HFF-Myc (cell line): ENCODE measurements at regions not wholly inside any gene's neighbourhood (a gene's known extent, or its start where the extent isn't known, plus 50 kb on each side); places are given as distances from the start of the nearest gene placed in this dataset.

Experiments used
- DNase-seq: peaks from one replicate; pipeline ENCODE4 v3.0.0-alpha.2; 2011; ENCODE audit warnings: low read depth; ENCODE audit errors: extremely low read depth
- H3K4me3 ChIP-seq: replicated peaks from 2 replicates; pipeline ENCODE4 v1.5.1; 2011; ENCODE audit warnings: low read depth, mild to moderate bottlenecking, control low read depth, low read length
- CTCF ChIP-seq: IDR thresholded peaks from 2 replicates; pipeline ENCODE4 v1.5.1; 2012; ENCODE audit warnings: mild to moderate bottlenecking, low read depth, low read length, control low read depth; ENCODE audit errors: missing control alignments

DNA sequence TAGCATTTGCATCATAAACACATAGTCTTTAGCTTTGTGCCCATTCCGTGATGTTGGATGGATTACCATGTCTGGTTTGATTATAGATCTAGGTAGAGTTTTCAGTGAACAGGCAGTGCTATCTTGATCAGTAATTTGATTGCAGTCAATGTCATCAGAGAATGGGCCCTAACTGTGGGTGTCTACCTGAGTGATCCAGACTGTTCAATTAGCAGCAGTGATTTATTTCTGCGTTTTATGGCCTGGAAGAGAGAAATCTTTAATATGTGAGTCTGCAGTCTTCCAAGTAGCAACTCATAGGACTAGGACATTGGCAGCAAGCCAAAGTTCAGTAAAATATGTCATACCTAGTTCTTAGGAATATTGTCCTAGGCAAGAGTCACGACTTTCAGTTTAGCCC is 80.3 kb downstream of the CASP12 start:
- no peak overlapping the region for H3K4me3 ChIP-seq
- TF ChIP-seq CTCF = no peak
- no peak for DNase-seq

- no peak for DNase-seq
- H3K4me3 ChIP-seq = no peak overlapping the region
- no peak for TF ChIP-seq CTCF
These were observed 84.7 kb downstream of the CASP12 start for GRCh38 chr11:104813532-104813931.

- DNase-seq = no peak
- no peak overlapping the region for H3K4me3 ChIP-seq
- no peak for TF ChIP-seq CTCF
These were observed 86.0 kb downstream of the CASP12 start for GRCh38 chr11:104812103-104812788.

DNA sequence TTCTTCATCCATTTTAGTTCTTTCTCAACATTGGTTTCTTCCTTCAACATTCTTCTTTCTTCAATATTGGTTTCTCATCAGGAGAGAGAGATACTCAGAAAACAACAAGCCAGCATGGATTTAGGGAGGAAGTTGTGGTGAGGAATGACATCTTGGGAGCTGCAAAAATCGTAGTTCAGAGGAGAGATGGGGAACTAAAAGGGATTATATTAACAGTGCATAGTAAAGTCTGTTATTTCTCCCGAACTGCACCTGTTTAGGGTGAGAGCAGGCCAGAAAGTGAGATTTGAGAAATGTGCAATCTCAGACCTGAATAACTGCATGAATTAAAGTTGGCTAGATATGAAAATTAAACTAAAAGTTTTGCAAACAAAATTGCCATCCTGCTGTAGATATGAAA is 94.5 kb downstream of the CASP12 start:
- no peak for TF ChIP-seq CTCF
- no peak for DNase-seq
- H3K4me3 ChIP-seq = no peak overlapping the region

DNA sequence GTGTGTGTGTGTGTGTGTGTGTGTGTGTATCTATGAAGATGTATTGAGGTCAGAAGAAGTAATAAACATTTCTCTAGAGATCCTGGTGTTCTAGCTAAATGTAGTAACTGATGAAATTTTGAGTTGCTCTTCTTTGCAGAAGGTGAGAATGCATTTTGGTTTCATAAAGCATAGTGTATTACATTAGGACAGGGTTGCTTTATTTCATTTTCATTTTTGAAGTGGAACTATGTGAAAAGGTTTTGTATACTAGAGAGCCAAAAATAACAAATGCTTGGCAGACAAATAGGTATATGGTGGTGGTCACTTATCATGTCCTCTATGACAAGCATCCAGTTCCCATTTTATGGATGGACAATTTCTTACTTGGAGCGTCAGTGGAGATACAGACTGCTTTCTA is 99.0 kb downstream of the CASP12 start:
- H3K4me3 ChIP-seq = no peak overlapping the region
- DNase-seq = no peak
- no peak for TF ChIP-seq CTCF

DNA sequence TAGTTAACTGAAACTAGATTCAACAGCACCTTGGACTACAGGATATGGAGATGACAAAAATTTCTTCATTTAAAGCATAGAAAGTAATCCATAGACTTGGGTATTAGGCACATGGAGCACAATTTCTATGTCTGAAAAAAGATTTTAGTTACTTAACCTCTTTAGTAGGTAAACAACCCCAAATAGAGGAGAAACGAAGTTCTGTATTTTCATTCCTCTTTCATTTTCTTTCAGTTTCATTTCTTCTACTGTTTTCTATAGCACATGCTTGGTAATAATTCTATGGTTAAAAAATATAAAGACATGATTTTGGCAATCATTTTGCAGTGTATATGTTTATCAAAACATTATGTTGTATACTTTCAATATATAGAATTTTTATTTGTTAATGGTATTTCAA is 99.5 kb downstream of the CASP12 start:
- H3K4me3 ChIP-seq = no peak overlapping the region
- TF ChIP-seq CTCF = no peak
- no peak for DNase-seq

GRCh38 chr11:104796301-104796700 is 102.0 kb downstream of the CASP12 start:
- H3K4me3 ChIP-seq = no peak overlapping the region
- no peak for DNase-seq
- no peak for TF ChIP-seq CTCF
